Retinal pigment epithelial cell (primary cell): ENCODE measurements at regions not wholly inside any gene's neighbourhood (a gene's known extent, or its start where the extent isn't known, plus 50 kb on each side); places are given as distances from the start of the nearest gene placed in this dataset.

Experiments
- DNase-seq: peaks from one replicate; pipeline ENCODE4 v3.0.0-alpha.2; 2010; ENCODE audit warnings: low read depth
- H3K4me3 ChIP-seq: 2 replicates; pipeline ENCODE4 v1.5.1; 2011; ENCODE audit warnings: mild to moderate bottlenecking, low read length, control low read depth, moderate library complexity
- TF ChIP-seq, protein P1 (sequence below): conservative IDR thresholded peaks from 2 replicates; pipeline ENCODE4 v1.5.1; 2011; ENCODE audit warnings: low read depth, low read length, control low read depth, inconsistent platforms

- DNase-seq, result peak; percentile 57
- TF ChIP-seq, protein P1, sequence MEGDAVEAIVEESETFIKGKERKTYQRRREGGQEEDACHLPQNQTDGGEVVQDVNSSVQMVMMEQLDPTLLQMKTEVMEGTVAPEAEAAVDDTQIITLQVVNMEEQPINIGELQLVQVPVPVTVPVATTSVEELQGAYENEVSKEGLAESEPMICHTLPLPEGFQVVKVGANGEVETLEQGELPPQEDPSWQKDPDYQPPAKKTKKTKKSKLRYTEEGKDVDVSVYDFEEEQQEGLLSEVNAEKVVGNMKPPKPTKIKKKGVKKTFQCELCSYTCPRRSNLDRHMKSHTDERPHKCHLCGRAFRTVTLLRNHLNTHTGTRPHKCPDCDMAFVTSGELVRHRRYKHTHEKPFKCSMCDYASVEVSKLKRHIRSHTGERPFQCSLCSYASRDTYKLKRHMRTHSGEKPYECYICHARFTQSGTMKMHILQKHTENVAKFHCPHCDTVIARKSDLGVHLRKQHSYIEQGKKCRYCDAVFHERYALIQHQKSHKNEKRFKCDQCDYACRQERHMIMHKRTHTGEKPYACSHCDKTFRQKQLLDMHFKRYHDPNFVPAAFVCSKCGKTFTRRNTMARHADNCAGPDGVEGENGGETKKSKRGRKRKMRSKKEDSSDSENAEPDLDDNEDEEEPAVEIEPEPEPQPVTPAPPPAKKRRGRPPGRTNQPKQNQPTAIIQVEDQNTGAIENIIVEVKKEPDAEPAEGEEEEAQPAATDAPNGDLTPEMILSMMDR, result peak; percentile 90
- no peak overlapping the region for H3K4me3 ChIP-seq
Observed at GRCh38 chr20:4607287-4607713, 79.0 kb upstream of the PRNP start.

GRCh38 chr20:4606051-4606450 lies 80.2 kb upstream of the PRNP start:
- no peak for DNase-seq
- TF ChIP-seq, protein P1, result no peak
- H3K4me3 ChIP-seq, result no peak overlapping the region

DNA sequence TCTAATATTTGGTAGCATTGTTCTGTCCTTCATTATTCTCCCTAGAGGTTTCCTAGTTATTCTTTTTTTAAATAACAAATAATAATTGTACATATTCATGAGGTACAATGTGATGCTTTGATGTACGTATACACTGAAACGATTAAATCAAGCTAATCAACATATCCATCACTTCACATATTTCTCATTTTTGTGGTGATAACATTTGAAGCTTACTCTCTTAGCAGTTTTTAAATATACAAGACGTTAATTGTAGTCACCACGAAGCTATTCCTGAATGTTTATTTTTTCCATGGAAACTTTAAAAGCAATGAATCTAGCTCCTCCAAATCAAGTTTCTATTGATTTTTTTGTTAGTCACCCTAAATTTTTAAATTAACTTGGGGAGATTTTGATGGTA lies 81.1 kb upstream of the PRNP start:
- no peak overlapping the region for H3K4me3 ChIP-seq
- TF ChIP-seq, protein P1, result no peak
- DNase-seq, result no peak

DNA sequence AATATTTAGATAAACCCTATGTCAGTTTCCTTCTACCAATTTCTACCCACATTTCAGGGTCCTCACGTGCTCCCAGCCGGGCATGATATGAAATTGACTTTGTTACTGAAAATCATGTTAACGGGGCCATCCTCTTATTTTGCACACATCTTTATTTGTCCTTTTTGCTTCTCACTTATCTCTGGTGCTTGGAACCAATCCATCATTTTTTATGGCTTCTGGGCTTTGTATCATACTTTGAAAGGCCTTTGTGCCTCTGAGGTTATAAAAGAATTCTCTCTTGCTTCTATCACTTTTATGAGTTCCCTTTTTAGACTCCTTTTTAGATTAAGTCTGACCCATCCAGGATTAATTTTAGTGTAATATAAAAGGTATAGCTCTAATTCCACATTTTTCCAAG lies 81.7 kb upstream of the PRNP start:
- TF ChIP-seq, protein P1, result no peak
- no peak overlapping the region for H3K4me3 ChIP-seq
- DNase-seq, result no peak

DNA sequence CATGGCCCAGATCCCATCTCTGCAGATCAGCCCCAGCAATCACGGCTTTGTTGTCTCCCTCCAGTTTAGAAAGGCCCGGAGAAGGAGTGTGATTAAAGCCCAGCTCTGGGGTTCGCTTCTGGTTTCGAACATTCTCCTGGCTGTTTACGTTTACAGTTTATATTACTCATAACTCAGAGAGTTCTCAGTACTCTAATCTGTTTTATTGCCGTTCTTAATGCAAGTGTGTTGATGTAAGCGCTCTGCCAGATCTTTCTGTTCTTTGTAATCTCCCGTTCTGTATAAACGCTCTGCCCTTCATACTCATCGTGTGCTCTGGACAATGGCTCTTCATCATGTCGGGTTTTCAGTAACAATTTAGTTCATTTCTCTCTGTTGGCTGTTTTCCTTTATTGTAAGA lies 82.5 kb upstream of the PRNP start:
- no peak overlapping the region for H3K4me3 ChIP-seq
- no peak for DNase-seq
- TF ChIP-seq, protein P1, result no peak

DNA sequence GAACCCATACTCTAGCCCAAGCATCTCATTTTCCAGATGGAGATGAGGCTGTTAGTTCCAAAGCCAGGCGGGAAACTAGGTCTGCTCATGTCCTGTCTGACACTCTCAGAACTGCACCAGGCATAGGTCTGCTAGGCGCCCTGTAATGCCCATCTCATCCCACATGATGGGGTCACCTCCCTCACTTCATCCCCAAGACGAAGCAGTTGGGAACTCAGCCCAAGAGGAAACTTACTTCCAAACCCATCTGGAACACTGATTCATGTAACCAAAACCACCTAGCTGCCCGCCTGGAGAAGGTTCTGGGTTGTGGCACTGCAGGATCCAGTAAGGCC lies 84.0 kb upstream of the PRNP start:
- H3K4me3 ChIP-seq, result no peak overlapping the region
- DNase-seq, result no peak
- TF ChIP-seq, protein P1, result no peak

DNA sequence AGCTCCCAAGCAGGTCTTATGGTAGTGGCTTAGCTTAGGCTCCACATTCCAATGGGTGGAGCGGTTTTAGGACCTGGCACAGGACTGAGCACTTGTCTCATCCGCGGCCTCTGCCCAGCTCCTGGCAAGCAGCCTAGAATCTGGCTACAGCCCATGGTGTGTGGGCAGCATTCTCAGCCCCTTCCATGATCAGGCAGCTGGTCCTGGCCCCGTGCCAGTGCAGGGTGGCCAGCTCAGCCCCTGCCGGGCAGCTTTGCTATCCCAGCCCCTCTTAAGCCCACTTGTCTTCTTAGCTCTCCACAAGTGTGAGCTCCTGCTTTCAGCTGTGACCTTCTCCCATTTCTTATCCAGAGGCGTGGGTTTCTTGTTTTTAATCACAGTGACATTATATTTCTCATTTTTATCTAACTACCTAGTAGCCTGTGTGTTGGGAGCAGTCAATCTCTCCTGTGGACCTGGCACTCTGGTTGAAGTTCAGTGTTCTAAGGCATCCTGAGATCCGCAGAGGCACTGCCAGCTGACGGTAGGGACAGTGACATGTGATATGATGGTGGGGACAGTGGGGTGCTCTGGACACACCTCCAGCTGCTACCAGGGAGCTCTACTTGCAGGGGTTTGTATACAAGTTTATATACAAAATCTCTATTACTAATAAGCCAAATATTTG lies 84.5 kb upstream of the PRNP start:
- no peak overlapping the region for H3K4me3 ChIP-seq
- peak; percentile 91 for DNase-seq
- TF ChIP-seq, protein P1, result peak; percentile 9
